HepG2 (cell line): ENCODE measurements at regions not wholly inside any gene's neighbourhood (a gene's known extent, or its start where the extent isn't known, plus 50 kb on each side); places are given as distances from the start of the nearest gene placed in this dataset.

Experiments
- ATAC-seq: fragments of 200-7000 bp; cut with Tn5 transposase; 3 replicates; pipeline ENCODE4 v1.9.1; 2020; ENCODE audit warnings: mild to moderate bottlenecking, moderate library complexity
- BruUV-seq: library from RNA; stranded (reverse); fragments of 400-500 nt; replicated peaks from 2 replicates; lab custom pipeline; 2021; lab: Mats Ljungman, UMichigan
- CTCF ChIA-PET: fragments of 300-600 bp; formaldehyde crosslinking; extraction: SDS; loops from one replicate; lab custom pipeline; 2021; ENCODE audit warnings: low total read pairs, inconsistent platforms, low intra/inter-chr PET ratio; lab: Yijun Ruan, JAX
- POLR2A ChIA-PET: fragments of 350-600 bp; sonication (Branson Sonifier 250); formaldehyde crosslinking; loops from one replicate; lab custom pipeline; 2020; ENCODE audit warnings: antibody characterized with exemption, inconsistent platforms; lab: Yijun Ruan, JAX
- DNase-seq: peaks from one replicate; pipeline ENCODE4 v3.0.0-alpha.2; 2015; ENCODE audit warnings: low spot score
- FAIRE-seq: peaks from 3 replicates; lab custom pipeline; 2011; peaks lifted over from hg19 to GRCh38; lab: Jason Lieb, UNC
- H2AFZ ChIP-seq: one replicate; pipeline ENCODE4 v1.6.1; 2011; ENCODE audit warnings: low read length, inconsistent platforms
- H3K27ac ChIP-seq: fragments of 300-600 bp; 3 replicates; pipeline ENCODE4 v1.8.0; 2011; ENCODE audit warnings: mixed run types, mild to moderate bottlenecking, mixed read lengths, low read length, inconsistent platforms; ENCODE audit not compliant: insufficient read depth; ENCODE audit errors: extremely low read length
- H3K27me3 ChIP-seq, 2 experiments: fragments of 200-600 bp in 1 of 2; 2 replicates in 1 of 2; 3 replicates in 1 of 2; pipeline versions ENCODE4 v1.6.0 to v1.8.0; 2011; ENCODE audit warnings: low read length in 2 of 2, mild to moderate bottlenecking in 2 of 2, moderate library complexity in 2 of 2, inconsistent platforms in 1 of 2; ENCODE audit not compliant: insufficient read depth in 2 of 2, control insufficient read depth in 1 of 2
- H3K36me3 ChIP-seq, 2 experiments: fragments of 200-600 bp in 1 of 2; replicated peaks in 1 of 2; 2 replicates in 1 of 2; 3 replicates in 1 of 2; pipeline versions ENCODE4 v1.5.1 to v1.8.0; 2011; ENCODE audit warnings: low read length in 2 of 2, inconsistent platforms in 1 of 2; ENCODE audit not compliant: insufficient read depth in 2 of 2, control insufficient read depth in 1 of 2
- H3K4me1 ChIP-seq: 2 replicates; pipeline ENCODE4 v1.5.1; 2012; ENCODE audit warnings: low read length, inconsistent platforms; ENCODE audit not compliant: insufficient read depth
- H3K4me2 ChIP-seq: 2 replicates; pipeline ENCODE4 v1.6.0; 2011; ENCODE audit warnings: low read depth, low read length, inconsistent platforms
- H3K4me3 ChIP-seq, 3 experiments: fragments of 200-600 bp in 1 of 3; sonication (generic), shearing (Covaris generic) in 1 of 3; replicated peaks in 1 of 3; 2 replicates each; pipeline ENCODE4 v1.5.1; 2011 to 2016; ENCODE audit warnings: low read length in 3 of 3, inconsistent platforms in 2 of 3, low read depth in 2 of 3, mild to moderate bottlenecking in 2 of 3, control low read depth in 1 of 3, mixed read lengths in 1 of 3; ENCODE audit not compliant: insufficient read depth in 1 of 3
- H3K79me2 ChIP-seq: one replicate; pipeline ENCODE4 v1.6.1; 2011; ENCODE audit warnings: low read length, inconsistent platforms; ENCODE audit not compliant: insufficient read depth
- H3K9ac ChIP-seq: 2 replicates; pipeline ENCODE4 v1.6.0; 2011; ENCODE audit warnings: mild to moderate bottlenecking, low read depth, low read length, inconsistent platforms; ENCODE audit not compliant: insufficient read depth
- H3K9me3 ChIP-seq: 2 replicates; pipeline ENCODE4 v1.5.1; 2012; ENCODE audit warnings: mild to moderate bottlenecking, low read length
- H4K20me1 ChIP-seq: 2 replicates; pipeline ENCODE4 v1.6.0; 2011; ENCODE audit warnings: inconsistent platforms, mild to moderate bottlenecking, low read length, moderate library complexity; ENCODE audit not compliant: insufficient read depth
- ARID3A ChIP-seq: IDR thresholded peaks from 2 replicates; pipeline ENCODE4 v1.6.1; 2012; ENCODE audit warnings: low read depth, low read length, improper control_type of control experiment
- BHLHE40 ChIP-seq: IDR thresholded peaks from 2 replicates; pipeline ENCODE4 v1.6.1; 2011; ENCODE audit warnings: low read length, improper control_type of control experiment
- DDIT3 ChIP-seq: sonication (generic); formaldehyde crosslinking; IDR thresholded peaks from 2 replicates; pipeline ENCODE4 v1.4.0; 2020; ENCODE audit warnings: mild to moderate bottlenecking, missing genetic modification reagents
- FOXP1 ChIP-seq, 2 experiments: fragments of 450-650 bp in 1 of 2; IDR thresholded peaks; 2 replicates each; pipeline ENCODE4 v1.6.1; 2017 to 2018; ENCODE audit warnings: antibody characterized with exemption in 1 of 2
- GATAD1 ChIP-seq: IDR thresholded peaks from 2 replicates; pipeline ENCODE4 v1.6.1; 2016; ENCODE audit warnings: missing genetic modification reagents, missing compliant biosample characterization
- LRRFIP1 ChIP-seq: sonication (generic); formaldehyde crosslinking; conservative IDR thresholded peaks from 2 replicates; pipeline ENCODE4 v1.4.0; 2020; ENCODE audit warnings: missing genetic modification reagents
- MED13 ChIP-seq: sonication (generic); formaldehyde crosslinking; IDR thresholded peaks from 2 replicates; pipeline ENCODE4 v1.5.0; 2020; ENCODE audit warnings: missing genetic modification reagents
- SNRNP70 ChIP-seq: fragments of 200-400 bp; formaldehyde crosslinking; IDR thresholded peaks from 2 replicates; pipeline ENCODE4 v1.6.1; 2017; ENCODE audit warnings: mild to moderate bottlenecking, low read depth, low read length, moderate library complexity
- SSRP1 ChIP-seq: IDR thresholded peaks from 2 replicates; pipeline ENCODE4 v1.6.1; 2016; ENCODE audit warnings: control low read depth
- THAP11 ChIP-seq: IDR thresholded peaks from 2 replicates; pipeline ENCODE4 v1.6.1; 2016; ENCODE audit warnings: missing biosample characterization, missing genetic modification reagents
- ZNF496 ChIP-seq: sonication (generic); formaldehyde crosslinking; IDR thresholded peaks from 2 replicates; pipeline ENCODE4 v1.8.1; 2023; ENCODE audit warnings: mild to moderate bottlenecking, moderate library complexity, missing genetic modification reagents; ENCODE audit not compliant: insufficient replicate concordance
- ZNF891 ChIP-seq: sonication (generic); formaldehyde crosslinking; IDR thresholded peaks from 2 replicates; pipeline ENCODE4 v1.5.0; 2020; ENCODE audit warnings: mild to moderate bottlenecking, missing genetic modification reagents
- WGBS: methylation state at CpG from one replicate; pipeline ENCODE4 v1.1.6; 2017; ENCODE audit warnings: low lambda C conversion rate; 5-methylcytosine and 5-hydroxymethylcytosine counted together
- in situ Hi-C: cut with HindIII; loops from 2 replicates; pipeline ENCODE4 v1.10.0; 2017; ENCODE audit warnings: low pct_unique_long_range_greater_than_20kb; ENCODE audit not compliant: extremely low pct_ligation_motif_present
- intact Hi-C: fragments of 100-400 bp; cut with micrococcal nuclease; formaldehyde crosslinking; loops from one replicate; pipeline ENCODE4 v1.10.0; 2022; ENCODE audit not compliant: unreplicated experiment

- no peak for TF ChIP-seq ARID3A
Observed at GRCh38 chr2:145040433-145040832, 520.5 kb upstream of the ZEB2 start (continued).

GRCh38 chr2:145038041-145038525, 518.2 kb upstream of the ZEB2 start:
- FAIRE-seq (no peak), DNase-seq (no peak), ATAC-seq (no peak)
- Histone ChIP-seq H4K20me1 (no peaks in the 10 kb centered on the region), H3K4me1 (no peaks in the 10 kb centered on the region), H3K4me3 (no peak overlapping the region), H3K27me3 (no peaks in the 10 kb centered on the region), H3K27ac (no peak overlapping the region), H3K36me3 (no peaks in the 10 kb centered on the region), H3K79me2 (no peaks in the 10 kb centered on the region), H3K4me2 (no peak overlapping the region), H2AFZ (no peak overlapping the region), H3K9me3 (no peaks in the 10 kb centered on the region), H3K9ac (no peak overlapping the region)
- BruUV-seq: no TSS peak
- ChIA-PET POLR2A (no interaction called here), CTCF (no interaction called here)
- intact Hi-C loops (no loop called here), in situ Hi-C loops (no loop called here)
- TF ChIP-seq SSRP1 (CRISPR knock-in tag) (no peak), DDIT3 (CRISPR knock-in tag) (no peak), MED13 (CRISPR knock-in tag) (no peak), BHLHE40 (no peak), LRRFIP1 (no peak), ZNF891 (CRISPR knock-in tag) (no peak), FOXP1 (IDR thresholded peaks at IDR 0.05) (no peak), FOXP1 (CRISPR knock-in tag; IDR thresholded peaks at IDR 0.05) (no peak), THAP11 (CRISPR knock-in tag) (no peak), SNRNP70 (no peak), GATAD1 (CRISPR knock-in tag) (no peak), ZNF496 (no peak)
- 3% methylated on average over 6 of the region's 6 CpGs for WGBS
